Esophagus muscularis mucosa (tissue), 3 donors: ENCODE measurements at regions not wholly inside any gene's neighbourhood (a gene's known extent, or its start where the extent isn't known, plus 50 kb on each side); places are given as distances from the start of the nearest gene placed in this dataset.

Source experiments
- POLR2A ChIP-seq: fragments of 450-650 bp; IDR thresholded peaks from one replicate; pipeline ENCODE4 v1.6.1; 2017; ENCODE audit warnings: antibody characterized with exemption, moderate library complexity, mild to moderate bottlenecking, low read depth
- TF ChIP-seq, protein P1 (sequence below), 3 experiments: fragments of 200-600 bp in 2 of 3; fragments of 450-650 bp in 1 of 3; sonication (generic) in 2 of 3; IDR thresholded peaks; one replicate each; pipeline ENCODE4 v1.5.1; 2017 to 2019; ENCODE audit warnings: antibody characterized with exemption in 3 of 3, mild to moderate bottlenecking in 2 of 3, moderate library complexity in 1 of 3

DNA sequence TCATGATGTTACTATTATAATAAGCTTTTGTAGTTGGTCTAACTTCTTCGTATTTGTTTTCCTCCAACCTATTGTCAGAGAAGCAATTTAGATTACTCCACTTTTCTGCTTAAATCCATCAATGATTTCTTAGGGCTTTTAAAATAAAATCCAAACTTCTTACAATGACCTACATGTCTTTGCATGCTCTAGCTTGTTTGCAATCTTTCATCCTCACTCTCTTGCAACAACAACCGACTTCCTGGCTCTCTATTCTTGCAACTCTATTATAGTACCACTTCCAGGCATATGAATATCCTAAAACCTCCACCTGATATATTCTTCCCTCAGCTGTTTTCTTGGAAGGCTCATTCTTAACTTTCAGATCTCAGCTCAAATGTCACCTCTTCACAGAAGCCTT is 1288.7 kb downstream of the PLA2G4A start:
- TF ChIP-seq POLR2A: no peak
- TF ChIP-seq, protein P1, sequence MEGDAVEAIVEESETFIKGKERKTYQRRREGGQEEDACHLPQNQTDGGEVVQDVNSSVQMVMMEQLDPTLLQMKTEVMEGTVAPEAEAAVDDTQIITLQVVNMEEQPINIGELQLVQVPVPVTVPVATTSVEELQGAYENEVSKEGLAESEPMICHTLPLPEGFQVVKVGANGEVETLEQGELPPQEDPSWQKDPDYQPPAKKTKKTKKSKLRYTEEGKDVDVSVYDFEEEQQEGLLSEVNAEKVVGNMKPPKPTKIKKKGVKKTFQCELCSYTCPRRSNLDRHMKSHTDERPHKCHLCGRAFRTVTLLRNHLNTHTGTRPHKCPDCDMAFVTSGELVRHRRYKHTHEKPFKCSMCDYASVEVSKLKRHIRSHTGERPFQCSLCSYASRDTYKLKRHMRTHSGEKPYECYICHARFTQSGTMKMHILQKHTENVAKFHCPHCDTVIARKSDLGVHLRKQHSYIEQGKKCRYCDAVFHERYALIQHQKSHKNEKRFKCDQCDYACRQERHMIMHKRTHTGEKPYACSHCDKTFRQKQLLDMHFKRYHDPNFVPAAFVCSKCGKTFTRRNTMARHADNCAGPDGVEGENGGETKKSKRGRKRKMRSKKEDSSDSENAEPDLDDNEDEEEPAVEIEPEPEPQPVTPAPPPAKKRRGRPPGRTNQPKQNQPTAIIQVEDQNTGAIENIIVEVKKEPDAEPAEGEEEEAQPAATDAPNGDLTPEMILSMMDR (IDR thresholded peaks at IDR 0.05): no peak
